NCI-H128 (cell line): ENCODE measurements at regions not wholly inside any gene's neighbourhood (a gene's known extent, or its start where the extent isn't known, plus 50 kb on each side); places are given as distances from the start of the nearest gene placed in this dataset.

Source experiments
- DNase-seq: peaks from one replicate; lab custom pipeline; 2025; ENCODE audit not compliant: unreplicated experiment; lab: John Stamatoyannopoulos, UW

DNA sequence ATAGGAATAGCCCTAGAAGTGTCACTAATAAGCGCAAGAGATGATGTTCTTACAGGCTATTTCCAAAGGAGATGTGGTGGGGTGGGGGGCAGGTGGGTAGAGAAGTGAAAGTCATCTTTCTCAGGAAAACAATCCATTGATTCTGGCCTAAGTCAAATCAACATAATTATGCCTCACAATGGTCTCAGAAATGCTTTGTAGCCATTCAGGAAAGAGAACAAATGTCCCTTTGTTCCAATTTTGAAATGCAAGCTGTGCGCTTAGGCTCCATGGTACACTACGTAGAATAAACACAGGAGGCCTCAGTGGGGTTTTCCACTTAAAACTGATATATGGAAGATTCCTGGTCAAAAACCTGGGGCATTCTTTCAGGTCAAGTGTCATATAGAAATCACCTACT is 529.9 kb upstream of the KLHL29 start:
- no peak for DNase-seq

DNA sequence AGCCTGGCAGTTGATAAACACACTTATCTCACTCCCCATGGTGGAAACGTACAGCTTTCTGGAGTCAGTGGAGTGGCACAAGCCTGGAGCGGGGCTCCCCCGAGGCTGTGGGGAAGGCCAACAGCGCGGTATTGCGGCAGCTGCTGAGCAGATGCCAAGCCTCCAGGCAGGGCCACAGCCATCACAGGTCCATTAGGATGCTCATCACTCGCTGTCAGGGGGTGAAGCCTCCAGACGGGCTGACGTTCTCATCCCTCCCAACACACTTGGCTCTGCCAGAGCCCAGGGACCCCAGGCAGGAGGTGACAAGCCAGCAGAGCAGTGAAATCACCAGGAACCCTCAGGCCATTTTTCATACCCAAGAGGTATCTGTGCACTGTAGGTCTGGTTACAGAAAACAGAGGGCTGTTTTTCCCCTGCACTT is 529.2 kb upstream of the KLHL29 start:
- DNase-seq = no peak

DNA sequence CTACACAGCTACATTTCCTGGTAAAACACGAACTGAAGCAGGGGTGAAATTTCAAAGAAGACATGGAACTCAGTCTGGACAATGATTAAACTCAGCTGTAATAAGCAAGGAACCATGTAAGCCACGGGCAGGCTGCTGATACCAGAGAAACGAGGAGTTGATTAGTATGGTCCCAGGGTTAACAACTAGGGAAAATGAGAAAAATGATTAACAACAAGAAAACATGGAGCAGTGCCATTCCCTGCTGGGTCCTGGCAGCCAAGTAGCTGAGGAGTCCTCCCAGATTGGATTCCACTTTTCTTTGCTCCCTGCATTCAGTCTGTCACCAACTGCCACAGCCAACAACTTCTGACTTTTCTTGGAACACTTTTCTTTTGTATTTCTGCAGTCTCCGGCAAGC is 517.0 kb upstream of the KLHL29 start:
- DNase-seq = no peak

DNA sequence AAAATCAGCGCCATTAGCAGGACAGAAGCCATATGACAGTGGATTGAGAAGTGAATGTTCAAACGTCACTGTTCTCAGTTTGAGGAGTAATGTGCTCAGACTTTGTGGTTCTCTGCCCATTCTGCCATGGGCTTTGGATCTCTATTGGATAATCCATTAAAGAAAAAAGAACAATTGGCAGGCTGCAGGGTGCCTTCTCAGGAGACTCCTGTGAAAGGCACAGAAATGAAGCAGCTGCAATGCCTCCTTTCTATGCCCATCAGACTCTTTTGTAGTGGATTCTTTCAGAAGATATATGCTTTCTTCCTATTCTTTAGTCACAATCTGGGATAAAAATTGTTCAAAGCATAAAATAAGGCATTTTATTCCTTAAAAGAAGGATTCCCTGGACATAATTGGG is 506.9 kb upstream of the KLHL29 start:
- DNase-seq = no peak

DNA sequence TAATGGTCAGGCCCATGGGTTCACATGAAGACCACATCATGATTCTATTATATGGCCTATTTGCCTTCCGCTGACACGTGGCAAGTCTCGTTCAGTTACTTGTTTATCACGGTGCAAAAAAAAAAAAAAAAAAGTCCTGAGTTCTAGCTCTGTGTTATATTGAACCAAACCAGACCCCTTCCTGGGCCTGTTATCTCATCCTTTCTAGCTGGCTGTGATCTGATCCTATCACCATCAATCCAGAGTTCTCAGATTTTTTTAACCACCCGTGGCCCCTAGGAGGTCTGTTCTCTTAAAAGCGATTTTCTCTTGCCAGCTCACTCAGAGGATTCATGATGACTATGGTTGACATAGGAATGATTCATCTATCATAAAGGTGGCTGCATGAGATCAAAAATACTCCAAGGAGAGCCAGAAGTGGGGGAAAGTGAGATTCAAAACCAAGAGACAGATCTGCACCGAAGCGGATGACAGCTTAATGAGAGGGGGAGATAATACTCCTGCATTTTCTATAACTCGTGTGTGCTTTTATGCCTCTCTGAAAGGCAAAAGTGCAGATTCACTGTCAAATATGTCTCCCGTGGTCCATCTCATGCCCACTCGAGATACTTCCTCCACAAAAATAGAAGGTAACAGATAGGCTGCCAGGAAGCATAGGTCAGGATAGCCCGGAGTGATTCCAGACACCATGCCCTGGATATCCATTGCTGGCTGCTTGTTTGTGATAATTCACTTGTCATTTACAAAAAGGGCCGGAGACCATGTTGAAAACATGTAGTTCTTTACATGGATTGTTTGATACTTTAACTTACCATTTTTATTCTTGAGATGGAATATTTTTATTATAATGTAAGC is 505.7 kb upstream of the KLHL29 start:
- DNase-seq = no peak

DNA sequence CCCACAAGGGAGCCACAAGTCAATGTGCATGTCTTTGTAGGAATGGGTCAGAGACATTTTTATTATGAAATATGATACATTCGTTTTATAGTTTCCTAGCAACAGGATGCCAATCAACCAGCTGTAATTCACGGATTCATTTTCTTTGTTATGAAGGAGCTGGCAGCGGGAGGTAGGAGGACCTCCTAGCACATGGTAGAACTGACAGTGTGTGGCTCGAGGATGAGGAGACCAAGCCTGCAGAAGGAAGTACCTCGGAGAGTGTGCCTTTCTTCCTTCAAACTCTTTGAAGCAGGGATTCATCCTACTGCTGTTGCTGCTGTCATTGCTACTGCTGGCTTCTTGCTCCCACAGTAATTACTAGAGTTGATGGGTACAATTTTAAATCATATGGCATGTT is 504.8 kb upstream of the KLHL29 start:
- DNase-seq = no peak

DNA sequence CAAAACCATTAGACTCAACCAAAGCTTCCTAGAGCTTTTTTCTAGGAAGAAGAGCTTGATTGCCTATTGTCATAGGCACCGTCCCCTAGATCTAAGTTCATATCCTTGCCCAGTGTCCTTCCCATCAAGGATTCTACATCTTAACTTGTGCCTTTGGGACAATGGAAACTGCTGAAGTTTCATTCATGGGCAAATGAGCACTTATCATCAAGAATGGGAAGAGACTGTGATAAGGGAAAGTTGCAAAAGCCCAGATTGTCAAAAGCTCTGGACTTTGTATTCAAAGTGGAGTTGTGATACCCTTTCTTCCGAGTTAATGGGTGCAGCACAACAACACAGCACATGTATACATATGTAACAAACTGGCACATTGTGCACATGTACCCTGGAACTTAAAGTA is 503.0 kb upstream of the KLHL29 start:
- DNase-seq = no peak

DNA sequence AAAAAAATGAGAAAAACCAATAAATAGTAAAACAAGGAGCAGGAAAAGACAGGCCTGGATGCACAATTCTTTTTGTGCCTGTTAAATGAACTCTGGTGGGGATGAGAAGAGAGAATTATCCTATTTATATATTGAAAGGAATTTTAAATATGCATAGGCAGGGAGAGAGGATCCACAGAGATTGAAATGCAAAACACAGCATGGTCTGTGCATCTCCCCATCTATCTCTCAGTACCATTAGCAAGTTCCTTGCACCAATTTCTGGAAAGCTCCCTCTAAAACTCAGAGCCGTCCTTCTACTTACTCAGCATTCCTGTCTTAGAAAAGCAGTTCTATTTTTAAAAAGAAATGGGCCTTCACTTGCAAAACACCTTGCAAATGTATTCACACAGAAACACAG is 502.3 kb upstream of the KLHL29 start:
- no peak for DNase-seq

DNA sequence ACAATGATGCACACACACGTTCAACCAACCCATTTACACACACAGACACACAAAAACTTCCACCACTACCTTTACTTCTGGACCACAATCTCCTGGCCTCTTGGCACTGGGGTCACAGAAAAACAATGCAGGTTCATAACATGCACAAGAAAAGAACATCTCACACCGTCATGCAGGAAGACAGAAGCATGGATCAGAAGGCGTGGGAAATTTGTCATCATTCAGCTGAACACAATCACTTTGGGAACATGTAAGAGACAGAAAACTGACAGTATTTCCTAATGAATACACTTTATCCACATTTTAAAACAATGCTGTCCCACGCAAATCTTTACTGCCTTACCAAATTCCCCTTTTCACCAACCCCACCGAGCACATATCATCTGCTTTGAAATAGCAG is 501.9 kb upstream of the KLHL29 start:
- no peak for DNase-seq

DNA sequence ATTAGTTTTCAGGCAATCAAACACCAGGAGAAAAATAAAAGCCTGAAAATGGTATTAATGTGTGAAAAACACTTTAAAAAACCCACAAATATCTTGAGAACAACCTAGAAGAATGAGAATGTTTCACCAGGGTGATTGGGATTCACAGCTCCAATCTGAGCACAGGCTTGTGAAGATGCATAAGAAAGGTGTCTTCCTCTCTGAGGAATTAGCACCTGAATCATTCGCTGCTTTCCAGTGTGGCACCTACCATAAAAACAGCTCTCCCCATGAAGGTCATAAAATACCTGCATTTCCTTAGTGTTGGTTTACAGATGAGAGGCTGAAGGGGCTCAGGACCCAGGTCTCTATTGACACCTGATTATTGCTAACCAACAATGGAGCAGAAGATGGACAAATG is 499.7 kb upstream of the KLHL29 start:
- no peak for DNase-seq

DNA sequence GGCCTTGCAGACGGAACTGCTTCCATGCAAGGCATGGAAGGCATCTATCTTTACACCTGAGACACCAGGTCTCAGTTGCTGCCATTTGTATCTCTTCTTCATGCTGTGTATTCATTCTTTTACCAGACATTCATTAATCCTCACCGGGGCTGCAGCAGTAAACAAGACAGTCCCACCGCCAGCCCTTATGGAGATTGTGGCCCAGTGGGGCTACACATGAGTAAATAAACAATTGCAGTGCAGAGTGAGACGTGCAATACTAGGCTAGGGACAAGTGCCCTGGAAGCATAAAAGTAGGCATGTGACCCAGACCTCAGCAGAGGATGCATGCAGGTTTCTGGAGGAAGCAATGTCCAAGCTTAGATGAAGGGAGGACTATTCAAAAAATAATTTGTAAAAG is 497.6 kb upstream of the KLHL29 start:
- no peak for DNase-seq

DNA sequence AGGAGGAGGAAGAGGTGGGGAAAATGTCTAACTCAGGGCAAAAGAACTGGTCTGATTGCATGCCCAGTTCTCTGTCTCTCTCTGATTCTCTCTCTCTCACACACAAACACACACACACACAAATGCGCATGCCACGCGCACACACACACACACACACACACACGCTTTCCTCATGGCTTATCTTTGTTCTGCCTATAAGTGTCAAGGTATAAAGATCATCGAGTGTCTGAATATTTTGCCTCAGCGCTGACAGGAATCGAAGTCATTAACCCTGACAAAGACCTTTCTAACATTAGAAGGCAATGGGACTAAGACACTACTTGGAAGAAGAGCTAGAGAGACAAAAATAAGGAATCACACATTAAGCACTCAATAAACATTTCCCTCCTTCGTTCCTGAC is 497.1 kb upstream of the KLHL29 start:
- no peak for DNase-seq

DNA sequence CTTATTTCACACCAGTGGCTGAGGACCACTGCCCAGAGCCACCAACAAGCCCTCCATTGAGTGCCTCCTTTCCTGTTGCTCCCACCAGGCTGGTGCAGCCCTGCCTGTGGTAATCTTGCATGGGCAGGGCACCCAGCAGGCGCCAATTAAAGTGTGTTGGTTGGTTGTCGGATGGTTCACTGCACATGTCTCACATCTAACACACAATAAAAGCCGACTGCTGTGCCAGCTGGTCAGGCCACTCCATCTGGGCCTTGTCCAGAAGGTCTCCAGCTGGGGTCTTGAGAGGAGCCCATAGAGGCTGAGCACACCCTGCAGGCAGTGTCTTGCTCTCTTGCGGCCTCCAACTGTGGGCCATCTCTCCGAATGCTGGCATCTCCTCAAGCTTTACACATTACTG is 494.8 kb upstream of the KLHL29 start:
- no peak for DNase-seq

DNA sequence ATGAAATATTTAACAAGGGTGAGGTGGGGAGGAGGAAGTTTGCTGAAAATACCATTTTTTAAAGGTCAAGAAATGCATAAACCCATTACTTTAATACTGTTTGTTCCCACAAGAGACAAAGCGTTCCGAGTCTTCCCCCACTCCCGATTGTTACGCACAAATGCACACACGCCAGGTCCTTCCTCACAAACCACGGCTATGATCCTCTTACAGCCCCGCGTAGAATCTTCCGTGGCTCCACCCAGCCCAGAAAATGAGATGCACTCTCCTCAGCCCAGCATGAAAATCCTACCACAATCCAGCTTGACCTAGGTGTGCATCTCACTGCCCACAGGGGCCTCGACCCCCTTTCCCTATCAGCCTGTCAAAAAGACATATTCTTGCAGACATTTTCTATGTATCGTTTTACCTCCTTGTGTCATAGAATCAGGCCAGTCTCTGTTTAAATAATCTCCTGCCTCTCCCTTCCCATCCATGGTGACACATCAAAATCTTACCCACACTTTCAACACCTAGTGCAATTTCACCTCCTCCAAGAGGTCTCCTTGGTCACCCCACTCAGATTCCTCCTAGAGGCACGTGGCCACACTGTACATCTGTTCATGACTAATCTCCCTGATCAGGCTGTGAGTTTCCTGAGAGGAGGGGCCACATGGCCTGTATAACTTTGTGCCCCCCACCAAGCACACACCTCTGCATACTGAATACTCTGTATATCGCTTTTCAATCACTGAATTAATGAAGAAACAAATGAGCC is 491.0 kb upstream of the KLHL29 start:
- no peak for DNase-seq

DNA sequence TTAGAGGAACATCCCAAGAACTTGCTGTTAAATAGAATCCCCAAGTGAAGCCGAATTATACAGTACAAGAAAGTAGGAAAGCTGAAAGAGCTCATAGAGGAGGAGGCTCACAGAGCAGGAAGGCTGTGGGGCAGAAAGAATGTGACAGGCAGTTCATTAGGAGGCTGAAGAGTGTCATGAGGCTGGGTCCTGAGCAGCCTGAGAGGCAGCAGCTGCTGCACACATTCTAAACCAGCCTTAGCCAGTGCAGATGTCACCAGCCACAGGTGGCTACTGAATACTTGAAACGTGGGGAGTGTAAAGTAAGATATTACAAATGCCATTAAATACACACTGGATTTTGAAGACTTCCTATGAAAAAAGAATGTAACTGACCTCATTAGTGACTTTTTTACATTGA is 490.2 kb upstream of the KLHL29 start:
- no peak for DNase-seq

DNA sequence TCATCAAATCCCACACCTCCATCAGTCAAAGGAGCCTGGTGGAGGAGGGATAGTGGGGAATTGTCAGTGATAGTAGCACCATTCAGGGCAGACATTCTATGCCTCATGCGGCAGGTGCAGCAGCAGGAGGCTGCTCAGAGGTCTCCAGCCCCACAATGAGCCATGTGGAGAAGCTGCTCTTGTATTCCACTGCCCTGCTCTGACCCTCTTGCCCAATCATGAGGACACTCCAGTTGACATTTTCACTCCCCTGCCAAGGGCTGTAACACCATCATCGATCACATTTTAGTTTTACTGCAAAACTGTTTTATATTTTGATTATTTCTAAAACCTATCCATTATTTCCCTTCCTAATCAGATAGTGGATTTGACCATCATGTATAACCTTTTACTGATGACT is 487.6 kb upstream of the KLHL29 start:
- no peak for DNase-seq

DNA sequence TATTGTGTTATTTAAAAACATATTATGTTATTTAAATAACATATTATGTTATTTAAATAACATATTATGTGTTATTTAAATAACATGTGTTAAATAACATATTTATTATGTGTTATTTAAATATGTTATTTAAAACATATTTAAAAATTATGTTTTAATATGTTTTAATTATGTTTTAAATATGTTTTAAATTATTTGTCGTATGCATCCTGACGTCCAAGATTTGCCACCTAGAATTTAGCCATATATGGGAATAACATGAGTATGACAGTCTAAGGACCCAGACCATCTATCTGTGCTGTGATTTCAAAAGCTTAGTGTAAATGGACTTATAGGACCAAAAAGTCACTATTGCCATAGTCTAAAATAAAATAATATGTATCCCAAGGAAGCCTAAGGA is 484.3 kb upstream of the KLHL29 start:
- no peak for DNase-seq

DNA sequence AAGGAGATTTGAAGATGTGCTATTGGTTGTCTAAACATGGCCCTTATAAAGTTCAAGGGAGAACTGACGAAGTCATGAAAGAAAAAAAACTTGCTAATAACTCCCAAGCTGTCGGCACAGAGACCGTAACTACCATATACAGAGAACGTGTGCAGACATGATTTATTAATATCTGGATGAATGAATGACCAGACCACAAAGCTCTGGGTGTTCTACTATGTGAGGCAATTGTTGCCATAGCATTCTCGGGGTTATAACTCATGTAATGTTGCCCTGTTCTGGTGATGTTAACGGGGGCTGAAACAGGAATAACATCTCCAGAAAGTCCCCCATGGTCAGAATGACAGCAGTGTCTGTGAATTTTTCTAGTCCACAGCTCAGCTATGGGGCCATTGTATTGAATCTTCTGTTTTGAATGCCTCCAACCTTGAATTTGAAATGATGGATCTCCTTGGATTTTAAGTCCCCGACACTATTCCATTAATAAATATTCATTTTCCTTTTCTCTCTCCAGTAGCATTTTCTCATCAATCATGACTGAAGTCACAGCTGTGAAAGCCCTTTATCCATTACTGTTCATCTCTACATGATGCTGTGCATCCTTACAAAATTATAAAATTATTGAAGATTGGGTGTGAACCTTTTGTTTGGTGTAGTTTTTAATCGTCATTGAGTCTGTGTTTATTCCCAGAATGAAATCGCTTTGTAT is 483.4 kb upstream of the KLHL29 start:
- DNase-seq = no peak

DNA sequence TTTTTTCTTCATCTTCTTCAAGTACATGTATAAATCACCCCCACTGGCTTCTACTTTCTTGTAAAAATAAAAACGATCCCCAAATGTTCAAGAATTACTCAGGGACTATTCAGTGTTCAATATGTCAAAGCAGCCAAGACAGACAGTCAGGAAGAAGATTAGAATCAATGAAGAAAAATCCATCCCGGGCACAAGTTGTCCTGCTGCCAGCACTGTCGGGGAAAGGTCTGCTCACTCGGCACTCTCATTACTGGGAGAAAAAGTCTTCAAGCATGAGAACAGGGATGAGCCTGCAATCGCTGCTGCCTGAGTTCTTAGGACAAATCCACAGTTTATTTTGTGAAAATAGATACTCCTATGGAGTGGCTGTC is 482.8 kb upstream of the KLHL29 start:
- DNase-seq = no peak

DNA sequence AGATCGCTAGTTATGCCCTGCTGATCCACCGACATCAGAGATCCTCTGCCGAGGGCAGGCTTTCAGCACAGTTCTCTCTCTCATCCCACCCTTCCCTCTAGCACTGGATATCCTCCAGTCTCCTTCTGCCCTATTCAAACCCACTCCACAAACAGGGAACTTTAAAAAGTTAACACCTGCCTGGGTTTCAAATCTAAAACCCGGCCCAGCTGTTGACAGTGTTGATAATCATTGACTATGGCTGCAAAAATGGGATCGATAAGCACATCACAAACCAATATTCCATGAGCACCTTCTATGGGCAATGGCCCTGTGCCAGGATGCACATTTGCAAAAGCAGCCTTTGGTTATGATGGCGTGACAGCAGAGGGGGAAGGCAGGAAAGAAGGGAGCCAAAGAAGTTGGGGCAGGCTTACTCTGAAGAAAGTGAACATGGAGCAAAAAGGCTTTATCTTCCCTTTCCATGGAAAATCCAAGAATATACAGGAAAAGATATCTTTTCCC is 482.3 kb upstream of the KLHL29 start:
- no peak for DNase-seq

DNA sequence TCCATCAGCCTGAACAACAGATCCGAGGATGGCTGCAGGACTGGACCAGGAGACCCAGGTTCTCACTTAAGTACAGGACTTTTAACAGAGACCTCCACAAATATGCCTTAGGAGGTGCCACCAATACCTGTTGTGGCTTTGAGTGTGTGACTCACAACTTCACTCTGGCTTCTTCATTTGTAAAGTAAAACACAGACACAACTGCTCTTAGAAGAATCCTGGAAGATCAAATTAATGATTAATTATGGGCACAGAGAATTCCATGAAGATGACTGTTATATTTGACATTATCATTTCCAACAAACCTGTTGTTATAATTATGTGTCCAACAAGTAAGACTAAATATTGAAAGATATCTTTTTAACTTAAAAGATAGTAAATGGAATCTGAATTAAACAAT is 481.4 kb upstream of the KLHL29 start:
- DNase-seq = no peak
